ENCODE measurements at regions not wholly inside any gene's neighbourhood (a gene's known extent, or its start where the extent isn't known, plus 50 kb on each side); places are given as distances from the start of the nearest gene placed in this dataset.

DNA sequence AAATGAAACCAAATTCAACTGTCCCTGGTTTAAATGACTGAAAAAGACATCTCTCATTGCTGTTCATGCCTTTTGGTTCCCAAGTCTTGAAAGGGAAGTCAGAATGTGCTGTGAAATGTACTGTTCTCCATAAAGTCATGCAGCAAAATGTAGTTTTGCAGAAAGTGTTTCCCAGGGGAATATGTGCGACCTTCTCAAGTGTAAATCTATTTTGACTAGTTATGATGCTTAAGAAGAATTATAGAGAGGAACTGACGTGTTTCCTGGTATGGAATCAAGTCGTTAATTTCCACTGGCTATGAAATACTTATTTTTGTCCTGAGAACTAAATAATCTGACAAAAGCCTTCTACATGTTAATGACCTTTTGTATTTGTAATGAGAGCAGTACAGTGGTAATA lies 223.1 kb downstream of the CLCN4 start:
- in situ Hi-C loops (cut with MboI; ENCODE audit: low sequenced_read_pairs) (no loop called here), intact Hi-C loops (cut with micrococcal nuclease) (no loop called here), dilution Hi-C loops (cut with HindIII; ENCODE audit: low sequenced_read_pairs, unreplicated experiment) (no loop called here)
- Histone ChIP-seq H3K56ac (ENCODE audit: extremely low read depth, insufficient read depth, low read length) (no peak overlapping the region), H2AK5ac (ENCODE audit: low read depth, low read length) (no peak overlapping the region), H4K5ac (ENCODE audit: low read depth, low read length) (no peak overlapping the region), H2BK120ac (ENCODE audit: low read depth, low read length) (no peak overlapping the region), H3K23ac (ENCODE audit: low read depth, low read length) (no peak overlapping the region), H3K4ac (ENCODE audit: low read depth, low read length) (no peak overlapping the region), H3K4me2 (ENCODE audit: low read depth, low read length) (no peak overlapping the region), H3K27me3 (ENCODE audit: control insufficient read depth, insufficient read depth, low read length) (no peaks in the 10 kb centered on the region), H3K4me3 (ENCODE audit: insufficient read depth, low read depth, low read length) (no peak overlapping the region), H4K91ac (ENCODE audit: insufficient read depth, low read depth, low read length) (no peak overlapping the region), H2BK20ac (ENCODE audit: low read depth, low read length) (no peak overlapping the region), H2AFZ (replicated peaks; ENCODE audit: low read length, poor library complexity) (no peak overlapping the region), H2BK15ac (ENCODE audit: low read depth, low read length) (no peak overlapping the region), H3K9me3 (ENCODE audit: control insufficient read depth, insufficient read depth, low read length) (peaks cover 8% of the 10 kb centered on the region), H3K14ac (replicated peaks; ENCODE audit: low read depth, low read length) (no peak overlapping the region), H3K18ac (ENCODE audit: low read depth, low read length) (no peak overlapping the region), H2BK5ac (ENCODE audit: low read depth, low read length, poor library complexity, severe bottlenecking) (no peak overlapping the region), H3K9me1 (ENCODE audit: insufficient read depth, low read length) (no peaks in the 10 kb centered on the region), H3K9ac (ENCODE audit: low read depth, low read length) (no peak overlapping the region), H3K4me1 (ENCODE audit: control insufficient read depth, insufficient read depth, low read length) (no peaks in the 10 kb centered on the region), H3K79me1 (ENCODE audit: low read depth in 1 of 2, low read length in 2 of 2) (no peaks in the 10 kb centered on the region), H4K8ac (ENCODE audit: low read depth in 2 of 2, low read length in 2 of 2) (no peak overlapping the region), H3K27ac (ENCODE audit: insufficient read depth, low read length) (no peak overlapping the region), H3K36me3 (ENCODE audit: control insufficient read depth, insufficient read depth, low read length) (no peaks in the 10 kb centered on the region), H4K20me1 (ENCODE audit: insufficient read depth, low read length) (no peaks in the 10 kb centered on the region), H2AK9ac (replicated peaks; ENCODE audit: low read depth, low read length, poor library complexity) (no peak overlapping the region)
- ATAC-seq (ENCODE audit: low read depth): no peak
- no peak for TF ChIP-seq RAD21 (IDR thresholded peaks at IDR 0.05; ENCODE audit: low read length)
- TF ChIP-seq CHD1 (IDR thresholded peaks at IDR 0.05; ENCODE audit: low read depth, low read length): no peak
- TF ChIP-seq MXI1 (IDR thresholded peaks at IDR 0.05; ENCODE audit: borderline replicate concordance, low read depth, low read length): no peak
- TF ChIP-seq POLR2A (IDR thresholded peaks at IDR 0.05; ENCODE audit: low read depth, low read length): no peak
- no peak for TF ChIP-seq CEBPB (IDR thresholded peaks at IDR 0.05; ENCODE audit: low read depth, low read length)
- TF ChIP-seq USF2 (IDR thresholded peaks at IDR 0.05; ENCODE audit: low read depth, low read length): no peak
- CTCF ChIA-PET: no interaction called here
- no TSS peak for BruUV-seq (replicated peaks)
- WGBS, 2 experiments (ENCODE audit: extremely low coverage in 2 of 2, insufficient read length in 1 of 2): no CpG with 5 or more reads among the region's 3 CpGs
- DNase-seq: no peak
- POLR2A ChIA-PET (ENCODE audit: unreplicated experiment): no interaction called here

All from IMR-90 (cell line).